ENCODE measurements at regions not wholly inside any gene's neighbourhood (a gene's known extent, or its start where the extent isn't known, plus 50 kb on each side); places are given as distances from the start of the nearest gene placed in this dataset.
A peak's percentile ranks its signal among the peaks of the same experiment; 100 is the strongest.

GRCh38 chr3:53944028-53944427 lies 52.4 kb upstream of the SELENOK start:
- no peak for DNase-seq

DNA sequence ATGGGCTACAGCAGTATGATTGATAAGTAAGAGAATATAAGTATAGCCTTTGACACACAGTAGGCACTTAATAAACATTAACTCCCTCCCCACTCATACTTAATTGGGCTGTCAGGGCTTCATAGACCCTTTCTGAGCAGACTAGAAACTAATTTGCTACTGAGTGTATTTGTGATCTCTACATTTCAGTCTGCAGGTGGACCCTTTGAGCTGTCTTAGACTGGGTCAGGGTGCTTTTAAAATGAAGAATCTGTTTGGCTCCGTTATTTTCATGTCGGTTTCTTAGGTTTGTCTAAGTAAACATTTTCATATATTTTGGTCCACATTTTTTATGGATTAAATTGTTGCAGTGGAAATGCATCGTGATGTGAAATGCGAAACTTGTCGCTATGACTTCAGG lies 50.3 kb upstream of the SELENOK start:
- DNase-seq: peak; percentile 26
